Activated T-cell treated with anti-CD3 and anti-CD28 coated beads for 24 hours (primary cell): ENCODE measurements at regions not wholly inside any gene's neighbourhood (a gene's known extent, or its start where the extent isn't known, plus 50 kb on each side); places are given as distances from the start of the nearest gene placed in this dataset.
"Not testable (repeated sequence)": the region's sequence is repeated elsewhere in the genome, so short reads cannot be mapped to it uniquely, and the experiment has no call there.

Experiments
- DNase-seq: peaks from one replicate; pipeline ENCODE4 v3.0.0-alpha.2; 2020; ENCODE audit warnings: low read depth

DNA sequence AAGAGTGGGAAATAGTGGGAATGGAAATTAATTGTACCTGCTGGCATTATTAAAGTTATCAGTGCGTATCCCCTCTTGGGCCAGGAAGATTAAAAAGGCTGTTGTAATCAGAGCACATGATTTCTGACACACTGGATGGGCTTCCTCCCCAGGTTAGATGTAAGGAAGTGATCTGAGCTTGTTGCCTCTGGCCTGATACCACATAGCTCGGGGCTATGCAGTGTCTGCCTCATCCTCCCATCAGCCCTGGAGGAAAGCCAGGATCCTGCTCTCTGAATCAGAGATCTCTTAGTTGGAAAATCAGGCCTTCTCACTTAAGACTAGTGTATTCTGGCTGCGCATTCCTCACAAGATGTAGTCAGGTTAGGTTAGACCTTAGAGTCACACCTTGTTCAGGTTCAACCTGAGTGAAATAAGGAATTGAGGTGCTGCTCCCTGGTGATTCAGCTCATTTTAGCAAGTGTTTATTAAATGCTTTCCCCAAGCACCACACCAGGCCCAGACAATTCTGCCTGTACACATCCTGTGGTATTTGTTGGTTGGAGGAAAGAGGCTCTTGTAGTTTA lies 108.2 kb upstream of the IKBKE start:
- not testable (repeated sequence) for DNase-seq

GRCh38 chr1:206362994-206363393 lies 107.3 kb upstream of the IKBKE start:
- DNase-seq = not testable (repeated sequence)

DNA sequence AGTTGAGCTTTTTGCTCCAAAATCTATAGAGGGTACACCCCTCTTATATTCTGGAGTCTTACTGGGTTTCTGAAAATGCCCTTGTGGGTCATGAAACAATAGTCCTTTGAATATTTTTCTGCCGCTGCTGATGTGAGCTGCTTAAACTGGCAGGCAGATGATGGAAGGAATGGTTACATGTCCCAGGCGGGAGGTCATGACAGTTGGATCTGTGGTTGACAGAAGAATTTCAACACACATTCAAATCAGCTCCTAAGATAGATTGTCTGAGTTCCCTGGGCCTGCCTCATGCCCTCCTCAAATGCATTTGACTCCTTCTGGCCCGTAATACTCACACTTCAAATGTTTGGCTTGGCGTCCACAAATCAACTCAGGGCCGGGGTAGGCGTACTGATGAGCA lies 105.0 kb upstream of the IKBKE start:
- not testable (repeated sequence) for DNase-seq

DNA sequence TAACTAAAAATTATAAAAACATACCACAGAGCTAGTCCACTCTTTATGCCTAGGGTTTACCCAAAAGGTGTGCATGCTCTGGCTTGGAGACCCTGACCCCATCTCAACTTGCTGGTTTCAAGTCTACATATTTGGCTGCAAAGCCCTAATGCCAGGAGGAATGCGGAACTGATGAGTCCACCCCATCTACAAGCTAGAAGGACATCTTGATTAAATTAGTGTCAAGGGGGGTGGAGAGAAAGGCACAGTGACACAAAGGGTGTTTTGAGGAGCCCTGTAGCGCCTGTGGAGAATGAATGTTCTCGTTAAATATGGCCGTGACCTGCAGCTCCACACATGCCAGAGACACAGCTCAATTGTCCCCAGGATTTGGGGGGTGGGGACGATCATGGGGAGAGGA lies 104.1 kb upstream of the IKBKE start:
- not testable (repeated sequence) for DNase-seq

GRCh38 chr1:206366772-206367171 lies 103.5 kb upstream of the IKBKE start:
- not testable (repeated sequence) for DNase-seq

DNA sequence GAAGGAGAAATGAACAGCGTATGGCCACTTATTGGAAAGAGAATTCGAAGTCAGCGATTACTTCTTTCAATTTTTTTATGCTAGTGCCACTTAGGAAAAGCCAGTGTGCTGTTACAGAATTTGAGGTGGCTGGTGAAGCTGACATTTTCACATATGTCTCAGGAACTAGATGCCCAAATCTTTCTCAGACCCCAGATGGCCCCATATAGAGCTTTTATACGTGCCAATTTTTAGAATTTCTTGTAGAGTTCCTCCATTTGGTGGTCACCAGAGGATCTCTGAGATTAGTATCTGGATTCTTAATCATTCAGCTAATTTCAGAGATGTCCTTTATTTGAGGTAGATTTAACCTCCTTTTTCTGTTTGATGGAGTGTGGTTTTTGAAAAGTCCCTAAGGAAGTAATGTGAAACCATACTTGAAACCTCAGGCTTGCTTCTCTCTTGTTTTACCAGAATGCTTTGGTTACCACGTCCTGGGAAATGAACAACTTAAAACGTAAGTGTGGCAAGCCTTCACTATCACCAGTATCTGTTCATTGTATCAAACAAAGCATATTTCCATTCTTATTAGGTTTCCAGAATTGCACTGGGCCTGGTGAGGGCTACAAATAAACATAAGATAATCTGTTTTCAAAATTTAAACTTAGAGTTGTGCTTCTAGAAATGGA lies 102.2 kb upstream of the IKBKE start:
- not testable (repeated sequence) for DNase-seq

DNA sequence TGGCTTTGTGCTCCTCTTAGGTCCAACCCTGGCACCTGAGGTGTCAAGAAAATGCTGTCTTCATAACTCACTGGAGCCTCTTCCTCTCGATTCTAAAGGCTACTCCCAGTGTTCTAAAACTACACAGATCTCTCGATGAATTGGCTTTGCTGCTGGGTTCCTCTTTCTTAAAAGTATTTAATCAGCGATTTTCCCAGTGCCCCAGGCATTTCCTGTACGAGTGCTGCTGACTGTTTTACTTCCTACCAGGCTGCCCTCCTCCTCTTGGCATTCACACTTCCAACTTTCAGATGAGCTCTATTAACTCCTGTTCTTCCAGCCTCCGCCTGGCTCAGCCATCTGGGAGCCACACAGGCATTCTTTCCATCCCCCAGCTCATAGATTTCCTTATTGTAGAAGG lies 95.6 kb upstream of the IKBKE start:
- not testable (repeated sequence) for DNase-seq

GRCh38 chr1:206375552-206375951 lies 94.7 kb upstream of the IKBKE start:
- not testable (repeated sequence) for DNase-seq

GRCh38 chr1:206378506-206378905 lies 91.8 kb upstream of the IKBKE start:
- not testable (repeated sequence) for DNase-seq

DNA sequence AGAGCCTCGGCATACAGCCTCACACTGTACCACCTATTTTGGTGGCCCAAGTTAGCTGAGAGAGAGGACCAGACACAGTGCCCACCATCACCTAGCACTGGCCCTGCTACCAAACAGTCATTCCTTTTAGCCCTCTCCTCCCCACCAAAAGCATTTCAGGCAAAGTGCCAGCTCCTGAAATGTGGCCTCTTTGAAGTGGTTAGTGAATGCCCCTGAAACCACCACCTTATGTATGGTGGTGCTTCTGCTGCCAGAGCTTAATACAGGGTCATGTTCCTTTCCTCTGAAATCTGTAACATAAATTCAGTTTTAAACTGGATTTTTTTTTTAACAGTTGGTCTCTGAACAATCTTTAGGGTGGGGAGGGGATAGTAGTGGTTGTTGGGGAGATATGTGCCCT lies 91.0 kb upstream of the IKBKE start:
- not testable (repeated sequence) for DNase-seq

DNA sequence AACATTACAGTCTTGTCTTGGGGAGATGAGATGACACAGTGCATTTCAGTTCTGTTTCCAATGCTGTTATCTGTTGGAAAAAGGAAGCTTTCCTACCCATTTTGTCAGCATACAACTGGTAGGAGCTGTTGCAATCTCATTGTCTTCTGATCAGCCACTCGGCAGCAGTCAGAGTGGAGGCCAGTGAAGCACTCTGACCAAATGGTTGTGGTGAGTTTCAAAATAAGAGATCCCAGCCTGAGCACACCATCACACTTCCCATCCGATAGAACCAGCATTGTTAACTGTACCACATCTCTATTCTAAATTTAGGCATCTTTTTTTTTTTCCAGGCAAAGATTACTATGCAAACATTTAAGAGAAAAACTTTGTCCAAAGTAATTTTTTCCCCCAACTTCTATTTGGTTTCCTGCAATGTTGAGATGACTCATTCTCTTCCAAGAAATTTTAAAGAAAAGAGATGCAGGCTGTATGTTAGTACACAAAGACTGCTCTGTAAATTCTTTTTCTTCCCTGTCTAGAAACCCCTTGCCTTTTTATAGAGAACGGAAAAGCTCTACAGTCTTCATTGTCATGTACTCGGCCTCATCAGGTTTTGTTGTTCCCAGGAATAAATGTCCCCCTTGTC lies 90.0 kb upstream of the IKBKE start:
- DNase-seq = not testable (repeated sequence)

GRCh38 chr1:206380791-206381610 lies 89.3 kb upstream of the IKBKE start:
- not testable (repeated sequence) for DNase-seq

DNA sequence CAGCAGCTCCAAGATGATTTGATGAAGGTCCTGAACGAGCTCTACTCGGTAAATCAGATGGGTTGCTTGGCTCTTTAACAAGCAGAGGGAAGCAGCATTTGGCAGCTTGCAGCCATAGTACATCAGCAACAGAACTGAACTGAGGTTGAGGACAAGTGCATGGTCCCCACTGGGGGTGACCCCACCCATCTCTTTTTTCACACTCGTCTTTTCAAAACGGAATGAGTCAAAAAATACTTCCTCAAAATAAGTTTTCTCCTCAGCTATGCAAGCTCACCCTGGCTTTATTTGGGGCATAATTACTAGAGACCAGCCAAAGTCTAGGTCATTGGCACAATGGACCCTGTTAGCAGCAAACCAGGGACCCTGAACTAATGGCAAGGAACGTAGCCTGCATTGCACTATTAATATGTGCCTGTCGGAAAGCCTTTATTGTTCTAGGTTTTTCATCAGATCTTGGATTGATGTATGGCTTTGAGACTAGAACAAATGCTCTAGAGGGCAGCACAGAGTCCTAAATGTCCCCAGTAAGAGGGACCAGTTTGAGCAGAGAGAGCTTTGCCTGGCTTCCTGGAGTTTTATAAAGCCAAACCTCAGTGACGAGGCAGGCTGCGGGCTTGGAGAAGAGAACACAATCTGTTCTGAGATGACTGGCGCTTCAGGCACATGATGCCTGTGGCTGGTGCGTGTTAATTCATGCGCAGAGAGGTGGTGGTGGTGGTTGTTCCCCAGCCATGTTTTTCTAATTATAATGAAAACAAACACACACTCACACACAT lies 86.1 kb upstream of the IKBKE start:
- DNase-seq = not testable (repeated sequence)

GRCh38 chr1:206384891-206385290 lies 85.4 kb upstream of the IKBKE start:
- DNase-seq = not testable (repeated sequence)

DNA sequence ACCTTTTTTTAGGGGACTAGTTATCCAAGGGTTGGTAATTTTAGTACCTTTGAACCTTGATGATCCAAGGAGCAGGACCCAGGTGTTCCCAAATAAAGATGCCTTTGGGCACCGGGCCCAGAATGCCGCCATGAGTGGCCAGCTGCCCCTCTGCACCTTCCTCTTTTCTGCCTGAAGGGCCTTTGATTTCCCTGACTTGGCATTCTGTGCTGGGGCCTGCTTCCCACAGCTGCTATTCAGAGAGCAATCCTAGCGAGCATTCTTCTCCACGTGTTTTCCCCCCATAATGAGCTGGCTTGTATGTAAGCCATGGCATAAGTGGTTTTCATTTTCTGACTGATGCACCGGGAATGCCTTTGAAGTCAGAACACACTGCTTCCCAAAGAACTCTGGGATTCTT lies 82.6 kb upstream of the IKBKE start:
- not testable (repeated sequence) for DNase-seq

GRCh38 chr1:206391903-206392302 lies 78.4 kb upstream of the IKBKE start:
- not testable (repeated sequence) for DNase-seq

- DNase-seq = not testable (repeated sequence)
Observed at GRCh38 chr1:206397501-206397900, 72.8 kb upstream of the IKBKE start.

- not testable (repeated sequence) for DNase-seq
Observed at GRCh38 chr1:206398261-206398660, 72.0 kb upstream of the IKBKE start.

DNA sequence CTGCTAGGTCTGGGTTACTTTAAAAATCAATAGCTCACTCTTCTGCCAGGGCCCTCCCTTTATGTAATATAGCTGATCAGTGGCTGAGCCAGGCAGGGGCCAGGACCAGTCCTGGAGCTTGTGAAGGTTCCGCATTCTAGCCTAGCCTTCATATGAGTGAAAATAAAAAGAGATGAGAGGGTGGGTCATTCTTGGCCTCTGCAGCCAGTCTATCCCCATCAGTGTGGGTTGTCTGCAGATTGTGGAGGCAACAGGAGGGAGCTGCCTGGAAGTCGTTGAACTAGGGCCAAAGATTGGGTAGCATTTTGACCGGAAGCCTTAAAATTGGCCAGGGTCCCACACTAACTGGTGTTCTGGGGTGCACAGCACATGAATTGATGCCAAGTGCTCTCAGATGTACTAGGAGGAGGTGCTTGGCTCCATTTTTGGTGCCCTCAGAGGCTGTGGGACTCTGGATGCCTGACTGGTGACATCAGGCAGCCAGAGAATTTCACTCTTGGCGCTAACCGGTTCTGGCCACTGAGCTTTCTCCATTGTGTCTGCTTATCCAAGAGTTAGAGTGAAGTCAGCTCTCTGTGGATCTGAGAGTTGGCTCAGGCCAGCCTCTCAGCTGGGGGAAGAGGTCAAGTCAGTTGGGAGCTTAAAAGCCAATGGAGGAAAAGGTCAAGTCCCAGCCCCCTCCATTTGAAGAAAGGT lies 66.5 kb upstream of the IKBKE start:
- DNase-seq = not testable (repeated sequence)

- not testable (repeated sequence) for DNase-seq
Observed at GRCh38 chr1:206404309-206405027, 65.8 kb upstream of the IKBKE start.
